ENCODE measurements at regions not wholly inside any gene's neighbourhood (a gene's known extent, or its start where the extent isn't known, plus 50 kb on each side); places are given as distances from the start of the nearest gene placed in this dataset.

DNA sequence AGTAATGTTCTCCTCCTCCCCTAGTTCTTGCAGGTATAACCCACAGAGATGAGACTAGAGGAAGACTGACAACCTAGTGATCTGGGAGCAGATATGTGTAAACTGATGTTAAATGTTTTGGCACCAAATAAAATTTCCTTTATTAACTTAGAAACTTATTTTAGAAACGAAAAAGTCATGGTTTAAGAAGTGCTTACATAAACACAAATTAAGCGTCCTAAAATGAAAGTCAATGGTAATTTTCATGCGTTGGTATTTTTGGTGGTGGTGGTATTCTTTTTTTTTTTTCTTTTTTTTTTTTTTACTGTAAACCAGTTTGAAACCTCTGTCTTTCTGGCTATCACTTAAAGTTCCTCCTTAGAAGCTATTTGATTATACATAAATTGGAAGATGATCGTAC is 1438.1 kb upstream of the TENM3 start:
- no peak for DNase-seq

DNA sequence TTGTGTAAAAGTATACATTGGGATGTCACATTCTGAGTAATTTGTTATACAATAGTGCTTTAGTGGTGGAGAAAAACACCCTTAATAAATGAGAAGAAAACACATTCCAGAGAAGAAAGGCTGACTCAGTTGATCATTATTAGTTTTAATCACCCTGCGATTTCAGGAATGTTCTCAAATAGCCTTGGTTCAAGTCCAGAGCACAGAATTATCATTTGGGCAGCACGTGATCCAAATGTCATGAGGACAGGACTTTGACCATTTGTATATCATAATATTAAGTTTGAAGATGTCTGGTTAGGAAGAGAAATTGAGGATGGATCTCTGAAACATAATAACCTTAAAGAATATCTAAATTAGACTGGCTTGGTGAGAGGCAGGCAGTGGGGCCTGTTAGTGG is 1434.3 kb upstream of the TENM3 start:
- DNase-seq, result no peak

DNA sequence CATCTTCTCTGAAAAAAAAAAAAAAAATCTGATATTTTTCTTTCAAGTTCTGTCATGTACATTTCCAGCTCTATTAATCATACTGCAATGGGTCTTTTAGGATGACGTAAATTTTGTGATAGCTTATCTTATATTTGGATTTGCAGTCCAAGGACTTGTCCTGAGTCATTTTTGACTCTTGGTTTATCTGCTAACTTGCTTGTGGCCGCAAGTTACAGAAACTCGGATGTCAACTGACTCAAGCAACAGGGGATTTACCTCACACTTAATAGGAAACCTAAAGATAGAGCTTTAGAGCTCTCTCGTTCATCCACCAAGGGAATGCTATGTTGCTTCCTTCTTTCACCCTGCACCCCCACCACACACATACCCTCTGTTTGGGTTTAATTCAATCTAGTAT is 1433.8 kb upstream of the TENM3 start:
- DNase-seq, result no peak

DNA sequence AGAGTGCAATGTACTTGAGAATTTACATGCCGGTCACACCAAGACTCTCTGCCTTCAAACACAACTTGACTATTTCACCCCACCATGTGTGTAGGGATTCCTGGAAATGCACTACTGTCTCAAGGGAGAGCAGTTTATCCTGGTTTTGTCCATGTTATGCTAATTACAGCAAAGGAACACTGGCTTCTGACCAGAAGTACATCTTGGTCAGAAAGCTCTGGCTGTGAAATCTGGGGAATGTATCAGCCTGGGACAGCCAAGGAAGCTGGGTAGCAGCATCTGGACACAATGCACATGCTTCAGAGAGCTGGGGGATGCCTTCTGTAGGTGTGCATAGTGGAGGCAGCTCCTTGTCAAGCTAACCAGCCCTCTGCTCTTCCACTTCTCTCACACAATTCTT is 1432.6 kb upstream of the TENM3 start:
- DNase-seq, result no peak

DNA sequence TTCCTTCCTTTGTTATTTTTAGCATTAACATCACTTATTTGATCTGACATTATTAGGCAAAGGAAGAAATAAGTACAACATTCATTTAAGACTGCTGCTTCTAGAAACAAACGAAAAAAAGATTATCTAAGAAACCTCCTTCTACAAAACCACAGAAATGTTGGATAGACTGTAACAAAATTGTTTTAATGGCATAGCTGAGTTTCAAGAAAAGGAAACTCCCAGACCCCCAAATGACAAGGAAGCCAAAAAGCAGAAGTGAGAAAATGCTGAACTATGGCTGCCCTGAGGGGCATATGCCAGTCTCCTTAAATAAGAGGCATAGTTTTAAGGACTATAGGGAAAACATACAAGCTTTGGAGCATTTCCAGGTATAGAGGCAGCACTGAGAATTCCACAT is 1431.6 kb upstream of the TENM3 start:
- no peak for DNase-seq

DNA sequence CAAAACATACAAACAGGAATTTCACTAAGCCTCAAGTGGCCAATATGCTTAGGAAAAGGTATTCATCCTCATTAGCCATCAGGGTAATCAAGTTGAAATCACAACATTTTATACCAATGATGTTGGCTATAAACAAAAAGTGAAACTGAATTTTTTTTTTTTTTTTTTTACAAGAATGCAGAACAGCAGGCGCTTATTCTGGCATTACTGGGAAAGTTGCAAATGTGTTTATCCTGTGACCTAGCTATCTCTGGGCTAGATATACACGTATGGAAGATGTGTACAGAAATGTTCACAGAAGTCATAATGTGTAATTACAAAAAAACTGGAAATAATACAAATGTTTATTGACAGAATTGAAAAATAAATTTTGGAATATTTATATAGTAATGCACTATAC is 1430.4 kb upstream of the TENM3 start:
- no peak for DNase-seq

DNA sequence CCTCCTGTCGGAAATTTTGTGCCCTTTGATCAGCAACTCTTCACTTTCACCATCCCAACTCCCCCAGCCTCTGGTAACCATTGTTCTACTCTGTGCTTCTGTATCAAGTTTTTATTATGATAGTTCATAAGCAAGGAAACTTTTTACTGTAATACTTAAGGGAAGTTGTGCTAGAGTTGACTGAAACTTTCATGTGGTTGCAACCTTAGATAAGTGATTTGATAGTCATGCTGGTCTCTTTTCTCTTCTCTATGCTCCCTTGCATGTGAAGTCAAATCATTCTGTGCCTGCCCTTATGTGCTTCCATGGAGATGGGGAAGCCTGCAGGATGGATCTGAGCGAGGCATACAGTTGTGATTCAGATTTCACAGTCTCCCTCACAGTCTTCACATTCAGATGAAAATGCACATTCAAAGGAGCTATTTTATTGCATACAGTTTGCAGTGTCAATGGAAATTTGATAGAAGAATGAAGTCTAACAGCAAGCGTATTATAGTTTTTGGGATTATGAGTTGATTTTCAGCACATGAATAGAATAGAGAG is 1428.3 kb upstream of the TENM3 start:
- no peak for DNase-seq

DNA sequence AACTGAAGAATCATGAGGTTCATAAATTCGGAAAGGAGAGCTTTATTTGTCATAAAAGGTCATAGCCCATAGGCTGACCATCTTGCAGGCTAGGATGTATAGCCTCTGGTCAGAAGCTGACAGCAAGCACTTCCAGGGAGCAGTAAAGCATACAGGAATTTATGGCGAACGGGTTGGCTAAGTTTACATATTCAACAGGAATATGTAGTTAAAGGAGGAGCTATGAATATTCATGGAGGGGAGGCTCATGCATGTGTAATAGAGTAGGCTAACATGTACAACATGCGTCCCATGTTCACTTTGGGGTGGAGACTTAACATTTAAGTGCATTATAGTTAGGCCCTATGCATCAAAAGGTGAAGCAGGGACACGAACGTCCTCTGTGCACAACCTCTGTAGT is 1425.7 kb upstream of the TENM3 start:
- DNase-seq, result no peak

DNA sequence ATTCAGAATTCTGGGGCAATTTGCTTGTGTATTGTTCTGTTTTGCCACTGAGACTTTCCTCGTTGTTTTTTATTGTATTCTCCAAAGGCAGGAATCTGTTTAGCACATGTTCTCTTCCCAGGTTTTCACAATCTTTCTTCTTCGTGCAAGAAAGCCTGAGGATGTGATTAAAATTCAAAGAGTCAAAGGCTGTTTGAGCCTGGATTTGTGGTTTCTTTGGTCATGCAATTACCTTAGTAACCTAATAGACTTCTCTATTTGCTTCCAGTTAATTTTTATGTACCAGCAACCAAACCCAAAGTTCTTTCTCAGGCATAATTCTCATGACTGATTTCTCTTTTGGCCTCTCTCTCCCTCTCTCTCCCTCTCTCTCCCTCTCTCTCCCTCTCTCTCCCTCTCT is 1420.1 kb upstream of the TENM3 start:
- no peak for DNase-seq

DNA sequence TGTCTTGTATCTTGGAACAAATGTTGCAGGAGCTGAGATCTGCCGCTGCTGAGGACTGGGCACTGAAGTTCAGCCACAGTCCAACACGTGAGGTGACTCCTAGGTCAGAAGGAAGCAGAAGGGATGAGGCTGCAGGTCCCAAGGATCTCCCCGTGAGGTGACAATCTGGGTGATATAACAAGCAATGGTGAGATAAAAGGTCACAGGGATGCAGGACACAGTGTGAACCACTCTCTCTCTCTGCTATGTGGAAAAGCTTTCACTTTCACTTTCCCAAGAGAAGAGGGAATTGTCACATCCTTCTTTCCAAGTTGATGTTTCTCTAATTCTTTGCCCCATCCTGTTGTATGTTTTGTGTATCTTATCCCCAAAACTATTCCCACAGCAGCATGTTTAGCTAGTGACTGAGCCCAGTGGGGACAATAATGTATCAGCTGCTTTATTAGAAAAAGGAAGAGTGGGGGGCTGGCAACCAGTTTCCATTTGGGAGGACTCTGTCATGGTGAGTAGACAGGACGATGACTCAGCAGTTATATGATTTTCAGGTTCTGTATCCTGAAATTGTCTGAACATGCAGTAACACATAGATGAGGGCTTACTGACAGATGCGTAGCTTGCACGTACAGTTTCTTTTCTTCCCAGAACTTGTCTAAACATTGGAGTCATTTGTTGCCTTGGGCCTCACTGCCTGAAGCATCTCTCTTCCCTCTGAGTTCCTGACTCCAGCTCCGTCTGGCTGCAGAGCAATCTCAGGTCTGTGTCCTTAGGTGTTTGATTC is 1415.8 kb upstream of the TENM3 start:
- DNase-seq, result peak; percentile 4

DNA sequence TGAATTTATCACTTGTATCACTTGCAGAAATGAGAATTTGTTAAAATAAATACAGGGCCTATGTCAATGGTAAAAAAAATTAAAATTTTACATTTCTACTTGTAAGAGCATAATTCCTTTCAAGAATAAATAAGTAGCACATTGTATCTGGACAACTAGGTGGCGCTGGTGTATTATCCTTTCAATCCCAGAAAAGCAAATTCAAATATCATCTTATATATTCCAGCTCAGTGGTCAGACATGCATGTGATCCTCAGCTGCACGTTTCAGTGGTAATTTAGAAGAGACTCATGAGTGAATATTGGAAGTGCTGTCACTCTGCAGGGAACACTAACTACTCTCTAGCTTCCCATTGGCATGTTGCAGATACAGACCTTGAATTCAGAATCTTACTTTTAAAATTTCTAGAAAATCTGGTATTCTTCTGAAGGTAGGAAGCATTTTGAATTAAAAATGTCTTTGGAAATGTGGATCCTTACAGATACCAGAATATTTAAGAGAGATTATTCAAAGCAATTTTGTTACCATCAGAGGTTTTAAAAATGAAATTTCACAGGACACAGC is 1414.7 kb upstream of the TENM3 start:
- DNase-seq, result peak; percentile 50

DNA sequence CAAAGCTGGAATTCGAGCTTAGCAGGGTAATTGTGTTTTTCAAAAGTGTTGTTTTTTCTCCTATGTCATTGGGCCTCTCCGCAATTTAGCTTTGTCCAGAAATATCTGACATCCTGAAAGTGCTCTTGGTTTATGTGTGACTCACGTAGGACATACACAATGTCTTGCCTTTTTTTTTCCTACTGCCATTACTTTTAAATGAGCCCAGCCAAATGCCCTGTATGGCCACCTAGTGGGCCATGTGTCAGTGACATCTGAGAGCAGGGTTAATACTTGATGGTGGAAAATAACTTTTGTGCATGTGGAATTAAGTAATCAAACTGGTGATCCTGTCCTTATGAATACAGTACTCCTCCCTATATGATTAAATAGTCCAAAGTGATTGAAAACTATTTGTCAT is 1411.1 kb upstream of the TENM3 start:
- no peak for DNase-seq

DNA sequence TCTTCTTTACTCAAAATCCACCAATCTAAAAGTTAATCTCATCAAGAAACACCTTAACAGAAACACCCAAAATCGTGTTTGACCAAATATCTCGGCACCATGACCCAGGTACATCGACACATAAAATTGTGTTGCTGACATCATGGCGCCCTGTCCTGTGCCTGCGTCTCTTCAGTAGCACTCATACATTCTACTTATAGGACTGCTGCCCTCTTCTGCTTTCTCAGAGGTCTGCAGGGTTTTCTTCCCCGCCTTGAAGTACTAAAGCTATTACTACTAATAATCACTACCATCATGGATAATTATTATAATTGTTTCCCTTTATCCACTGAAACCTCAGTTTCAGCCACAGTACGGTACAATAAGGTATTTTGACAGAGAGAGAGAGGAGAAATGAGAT is 1403.1 kb upstream of the TENM3 start:
- DNase-seq, result no peak

DNA sequence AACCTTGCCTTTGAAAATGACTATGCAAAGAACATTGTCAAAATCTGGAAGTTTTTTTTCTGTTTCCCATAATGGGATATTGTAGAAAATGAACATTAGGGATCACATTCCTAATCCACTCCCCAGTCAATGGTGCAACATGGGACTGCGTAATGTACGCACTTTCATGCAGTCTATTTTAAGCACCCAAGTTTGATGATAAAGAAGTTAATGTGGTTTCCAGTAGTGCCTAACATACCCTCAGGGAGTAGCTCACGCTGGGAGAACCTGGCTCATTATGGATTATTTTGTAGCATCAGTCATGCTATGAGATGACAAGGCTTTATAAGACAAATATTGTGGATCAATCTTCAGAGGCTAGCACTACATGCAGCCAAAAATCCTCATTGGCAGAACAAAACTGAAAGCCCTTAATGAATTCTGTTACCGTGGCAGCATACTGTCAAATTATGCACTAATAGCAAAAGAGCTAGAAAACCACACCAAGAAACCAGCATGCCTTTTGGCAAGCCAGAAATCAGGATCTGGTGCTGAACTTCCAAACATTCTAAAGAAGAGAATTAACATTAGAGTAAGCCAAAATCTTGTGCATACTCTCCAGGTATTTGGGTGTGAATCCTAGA is 1392.8 kb upstream of the TENM3 start:
- DNase-seq, result no peak

DNA sequence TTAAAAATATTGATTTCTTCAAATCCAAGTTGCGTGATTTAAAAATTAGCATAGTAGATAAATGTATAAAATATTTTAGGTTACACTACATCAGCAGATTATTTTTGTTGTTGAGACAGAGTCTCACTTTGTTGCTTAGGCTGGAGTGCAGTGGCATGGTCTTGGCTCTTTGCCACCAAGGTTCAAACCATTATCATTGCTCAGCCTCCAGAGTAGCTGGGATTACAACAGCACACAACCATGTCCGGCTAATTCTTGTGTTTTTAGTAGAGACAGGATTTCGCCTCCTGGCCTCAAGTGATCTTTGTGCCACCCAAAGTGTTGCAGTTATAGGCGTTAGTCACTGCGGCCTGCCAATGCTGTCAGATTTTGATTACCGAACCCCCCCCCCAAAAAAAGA is 1390.5 kb upstream of the TENM3 start:
- DNase-seq, result no peak

DNA sequence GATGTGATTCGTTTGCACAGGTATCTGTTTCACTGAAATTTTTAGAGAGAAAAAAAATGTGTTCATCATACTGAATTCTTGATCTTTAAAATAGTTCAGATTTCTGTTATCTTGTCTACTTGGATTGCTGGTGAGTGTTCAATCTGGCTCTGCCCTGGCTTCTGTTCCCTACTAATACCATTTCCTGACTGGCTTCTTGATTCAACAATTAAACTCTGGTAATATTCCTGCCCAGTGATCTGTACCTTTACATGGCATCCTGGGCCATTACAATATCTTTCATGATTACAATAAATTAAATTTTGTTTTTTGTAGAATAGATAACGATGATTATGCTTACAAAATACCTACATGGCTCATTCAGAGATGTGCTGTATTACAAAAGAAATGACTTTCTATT is 1388.0 kb upstream of the TENM3 start:
- no peak for DNase-seq

DNA sequence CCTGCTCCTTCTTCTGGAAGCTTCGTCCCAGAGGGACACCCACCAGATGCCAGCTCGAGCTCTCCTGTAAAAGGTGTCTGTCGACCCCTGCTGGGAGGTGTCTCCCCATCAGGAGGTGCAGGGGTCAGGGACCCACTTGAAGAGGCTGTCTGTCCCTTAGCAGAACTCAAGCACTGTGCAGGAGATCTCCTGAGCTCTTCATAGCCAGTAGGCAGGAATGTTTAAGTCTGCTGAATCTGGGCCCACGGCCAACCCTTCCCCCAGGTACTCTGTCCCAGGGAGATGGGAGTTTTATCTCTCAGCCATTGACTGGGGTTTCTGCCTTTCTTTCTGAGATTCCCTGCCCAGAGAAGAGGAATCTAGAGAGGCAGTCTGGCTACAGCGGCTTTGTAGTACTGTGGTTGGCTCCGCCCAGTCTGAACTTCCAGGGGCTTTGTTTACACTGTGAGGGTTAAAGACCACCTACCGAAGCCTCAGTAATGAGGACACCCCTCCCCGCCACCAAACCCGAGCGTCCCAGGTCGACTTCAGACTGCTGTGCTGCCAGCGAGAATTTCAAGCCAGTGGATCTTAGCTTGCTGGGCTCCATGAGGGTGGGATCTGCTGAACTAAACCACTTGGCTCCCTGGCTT is 1383.0 kb upstream of the TENM3 start:
- no peak for DNase-seq

DNA sequence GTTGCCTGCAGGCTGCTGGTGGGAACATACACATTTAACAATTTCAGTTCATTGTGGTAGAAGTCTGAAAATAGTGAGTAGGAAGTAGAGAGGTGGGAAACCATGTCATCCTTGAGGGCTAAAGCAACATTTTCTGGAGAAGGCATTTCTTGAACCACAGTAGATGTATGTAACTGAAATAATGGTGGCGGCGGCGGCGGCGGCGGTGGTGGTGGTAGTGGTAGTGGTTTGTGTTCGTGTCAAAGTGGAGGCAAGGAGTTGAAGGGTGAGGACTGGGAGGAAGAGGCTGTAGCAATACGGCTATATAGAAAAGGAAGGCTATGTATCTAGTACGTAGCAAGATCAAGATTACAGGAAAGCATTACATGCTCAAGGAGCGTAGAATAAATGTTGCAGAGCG is 1381.6 kb upstream of the TENM3 start:
- no peak for DNase-seq

DNA sequence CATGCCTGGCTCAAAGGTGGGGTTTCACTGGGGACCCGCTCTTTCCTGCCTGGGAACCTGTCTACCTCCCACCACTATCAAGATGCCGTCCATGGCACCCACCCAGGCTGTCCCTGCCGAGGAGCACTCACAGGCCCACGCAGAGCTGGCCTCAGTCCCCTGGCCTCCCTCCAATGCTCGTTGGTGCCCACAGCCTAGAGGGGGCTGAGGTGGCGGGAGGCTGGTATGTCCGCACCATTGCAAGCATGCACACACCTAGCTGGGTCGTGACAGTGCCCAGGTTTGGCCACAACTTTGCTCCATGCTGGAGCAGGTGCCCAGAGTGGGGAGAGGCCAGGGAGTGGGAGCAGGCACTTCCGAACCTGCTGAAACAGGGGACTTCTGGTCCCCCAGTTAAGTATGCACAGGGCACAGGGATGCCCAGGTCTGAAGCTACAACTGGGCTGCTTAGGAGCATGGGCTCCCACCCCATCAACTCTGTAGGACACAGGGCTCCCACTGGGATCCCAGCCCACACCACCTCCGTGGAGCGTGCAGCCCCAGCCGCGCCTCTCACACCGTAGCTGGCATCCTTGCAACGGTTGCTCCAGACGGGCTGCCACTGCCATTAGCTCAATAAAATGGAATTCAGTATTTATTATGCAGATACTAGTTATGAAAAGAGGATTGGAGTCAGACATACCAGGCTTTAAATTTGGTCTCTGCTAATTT is 1376.1 kb upstream of the TENM3 start:
- DNase-seq, result no peak

DNA sequence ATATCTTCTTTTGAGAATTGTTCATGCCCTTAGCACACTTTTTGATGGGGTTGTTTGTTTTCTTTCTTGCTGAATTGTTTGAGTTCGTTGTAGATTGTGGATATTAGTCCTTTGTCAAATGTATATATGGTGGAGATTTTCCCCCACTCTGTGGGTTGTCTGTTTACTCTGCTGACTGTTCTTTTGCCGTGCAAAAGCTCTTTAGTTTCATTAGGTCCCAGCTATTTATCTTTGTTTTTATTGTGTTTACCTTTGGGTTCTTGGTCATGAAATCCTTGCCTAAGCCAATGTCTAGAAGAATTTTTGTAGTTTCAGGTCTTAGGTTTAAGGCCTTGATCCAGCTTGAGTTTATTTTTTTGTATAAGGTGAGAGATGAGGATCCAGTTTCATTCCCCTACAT is 1372.6 kb upstream of the TENM3 start:
- no peak for DNase-seq

DNA sequence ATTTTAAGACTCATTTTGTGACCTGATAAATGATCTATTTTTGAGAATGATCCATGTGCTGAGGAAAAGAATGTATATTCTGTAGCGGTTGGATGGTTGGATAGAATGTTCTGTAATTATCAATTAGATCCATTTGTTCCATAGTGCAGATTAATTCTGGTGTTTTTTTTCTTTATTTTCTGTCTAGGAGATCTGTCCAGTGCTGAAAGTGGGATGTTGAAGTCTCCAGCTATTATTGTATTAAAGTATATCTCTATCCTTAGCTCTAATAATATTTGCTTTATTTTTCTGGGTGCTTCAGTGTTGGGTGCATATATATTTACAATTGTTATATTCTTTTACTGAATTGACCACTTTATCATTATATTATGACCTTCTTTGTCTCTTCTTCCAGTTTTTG is 1344.9 kb upstream of the TENM3 start:
- DNase-seq, result no peak

DNA sequence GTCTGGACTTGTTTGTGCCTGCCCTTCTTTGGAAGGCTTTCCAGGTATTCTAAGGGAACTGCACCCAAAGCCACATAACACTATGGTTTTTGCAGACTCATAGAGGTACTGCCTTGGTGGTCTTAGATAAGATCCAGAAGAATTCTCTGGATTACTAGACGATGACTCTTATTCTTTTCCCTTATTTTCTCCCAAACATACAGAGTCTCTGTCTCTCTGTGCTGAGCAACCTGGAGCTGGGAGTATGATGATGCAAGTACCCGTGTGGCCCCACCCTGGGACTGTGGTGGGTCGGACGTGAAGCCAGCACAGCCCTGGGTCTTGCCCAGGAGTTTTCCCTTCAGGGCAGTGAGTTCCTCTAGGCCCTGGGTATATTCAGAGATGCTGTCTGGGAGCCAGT is 1342.4 kb upstream of the TENM3 start:
- DNase-seq, result no peak

DNA sequence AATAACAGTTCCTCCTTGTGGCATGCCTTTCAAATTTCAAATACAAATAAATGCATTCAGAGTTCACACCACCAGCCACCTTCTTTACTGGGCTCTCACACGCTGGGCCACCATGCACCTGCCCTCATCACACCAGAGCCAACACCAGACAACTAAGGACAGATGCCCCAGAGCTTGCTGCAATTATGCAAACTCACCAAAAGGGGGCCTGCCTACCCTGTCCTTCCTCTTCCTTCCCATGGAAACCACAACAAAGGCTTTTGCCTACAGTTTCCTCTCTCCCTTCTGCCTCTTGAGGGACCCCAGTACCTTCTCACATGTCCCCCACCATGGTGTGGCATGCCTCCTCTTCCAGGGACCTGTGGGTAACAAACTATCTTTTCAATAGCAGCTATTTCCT is 1333.9 kb upstream of the TENM3 start:
- no peak for DNase-seq
